ENCODE measurements at regions not wholly inside any gene's neighbourhood (a gene's known extent, or its start where the extent isn't known, plus 50 kb on each side); places are given as distances from the start of the nearest gene placed in this dataset.
"Not testable (repeated sequence)": the region's sequence is repeated elsewhere in the genome, so short reads cannot be mapped to it uniquely, and the experiment has no call there.

- WGBS, 2 donors: 90 to 91% methylated on average over 10 of the region's 10 CpGs
- no peak overlapping the region for H3K4me3 ChIP-seq (ENCODE audit: low read depth, poor library complexity, severe bottlenecking)
- intact Hi-C loops (cut with DNase I; ENCODE audit: low total_unique reads): no loop called here
- no peak for DNase-seq (ENCODE audit: low spot score in 2 of 2)
- no peak for TF ChIP-seq POLR2A (IDR thresholded peaks at IDR 0.05)
- TF ChIP-seq CTCF (IDR thresholded peaks at IDR 0.05): no peak
Measured at GRCh38 chr7:86130268-86130667, 513.4 kb upstream of the GRM3 start.

- 77 to 82% methylated on average over 4 of the region's 4 CpGs for WGBS, 2 donors
- no peak overlapping the region for H3K4me3 ChIP-seq (ENCODE audit: low read depth, poor library complexity, severe bottlenecking)
- intact Hi-C loops (cut with DNase I; ENCODE audit: low total_unique reads): no loop called here
- TF ChIP-seq POLR2A (IDR thresholded peaks at IDR 0.05) (no peak), CTCF (IDR thresholded peaks at IDR 0.05) (no peak)
- DNase-seq (ENCODE audit: low spot score in 2 of 2): no peak
Measured at GRCh38 chr7:86123476-86123875, 520.2 kb upstream of the GRM3 start.

- intact Hi-C loops (cut with DNase I; ENCODE audit: low total_unique reads): no loop called here
- DNase-seq (ENCODE audit: low spot score in 2 of 2): no peak
- 58 to 72% methylated on average over 1 of the region's 1 CpG for WGBS, 2 donors
- no peak overlapping the region for H3K4me3 ChIP-seq (ENCODE audit: low read depth, poor library complexity, severe bottlenecking)
- no peak for TF ChIP-seq CTCF (IDR thresholded peaks at IDR 0.05)
- no peak for TF ChIP-seq POLR2A (IDR thresholded peaks at IDR 0.05)
Measured at GRCh38 chr7:86094166-86094669, 549.5 kb upstream of the GRM3 start.

- H3K4me3 ChIP-seq (ENCODE audit: low read depth, poor library complexity, severe bottlenecking): no peak overlapping the region
- TF ChIP-seq CTCF (IDR thresholded peaks at IDR 0.05): no peak
- no peak for TF ChIP-seq POLR2A (IDR thresholded peaks at IDR 0.05)
- 57 to 67% methylated on average over 1 of the region's 1 CpG for WGBS, 2 donors
- intact Hi-C loops (cut with DNase I; ENCODE audit: low total_unique reads): no loop called here
- no peak for DNase-seq (ENCODE audit: low spot score in 2 of 2)
Measured at GRCh38 chr7:86091369-86091768, 552.3 kb upstream of the GRM3 start.

- DNase-seq (ENCODE audit: low spot score in 2 of 2): no peak
- no peak overlapping the region for H3K4me3 ChIP-seq (ENCODE audit: low read depth, poor library complexity, severe bottlenecking)
- 79 to 95% methylated on average over 1 of the region's 1 CpG for WGBS, 2 donors
- TF ChIP-seq CTCF (IDR thresholded peaks at IDR 0.05) (no peak), POLR2A (IDR thresholded peaks at IDR 0.05) (no peak)
- intact Hi-C loops (cut with DNase I; ENCODE audit: low total_unique reads): no loop called here
Measured at GRCh38 chr7:86089455-86089854, 554.3 kb upstream of the GRM3 start.

- WGBS, 2 donors: 77 to 85% methylated on average over 1 of the region's 1 CpG
- H3K4me3 ChIP-seq (ENCODE audit: low read depth, poor library complexity, severe bottlenecking); DNase-seq (ENCODE audit: low spot score in 2 of 2); intact Hi-C loops (cut with DNase I; ENCODE audit: low total_unique reads): not testable (repeated sequence)
Measured at GRCh38 chr7:86064572-86064971, 579.1 kb upstream of the GRM3 start.

All from lower leg skin (tissue), 4 donors.